Fibroblast of skin of back (primary cell): ENCODE measurements at regions not wholly inside any gene's neighbourhood (a gene's known extent, or its start where the extent isn't known, plus 50 kb on each side); places are given as distances from the start of the nearest gene placed in this dataset.
A peak's percentile ranks its signal among the peaks of the same experiment; 100 is the strongest.

Source experiments
- DNase-seq: peaks from one replicate; pipeline ENCODE4 v3.0.0-alpha.2; 2013

DNA sequence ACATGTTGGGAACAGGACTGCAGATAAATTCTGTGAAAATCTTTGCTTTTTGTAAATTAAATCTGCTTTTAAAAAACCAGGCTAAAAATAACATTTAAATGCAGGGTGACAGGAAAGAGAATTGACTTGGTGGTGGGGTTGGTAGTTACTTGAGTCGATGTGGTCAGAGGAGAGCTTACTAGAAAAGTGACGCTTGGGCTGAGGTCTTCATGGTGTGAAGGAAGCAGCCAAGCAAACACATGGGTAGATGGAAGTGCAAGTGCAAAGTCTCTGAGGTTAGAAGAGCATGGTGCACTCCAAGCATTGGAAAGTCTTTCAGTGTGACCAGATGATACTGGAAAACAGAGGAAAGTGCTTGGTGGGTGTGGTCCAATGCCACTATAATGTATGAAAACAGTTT is 86.4 kb upstream of the THBS1 start:
- DNase-seq = no peak

DNA sequence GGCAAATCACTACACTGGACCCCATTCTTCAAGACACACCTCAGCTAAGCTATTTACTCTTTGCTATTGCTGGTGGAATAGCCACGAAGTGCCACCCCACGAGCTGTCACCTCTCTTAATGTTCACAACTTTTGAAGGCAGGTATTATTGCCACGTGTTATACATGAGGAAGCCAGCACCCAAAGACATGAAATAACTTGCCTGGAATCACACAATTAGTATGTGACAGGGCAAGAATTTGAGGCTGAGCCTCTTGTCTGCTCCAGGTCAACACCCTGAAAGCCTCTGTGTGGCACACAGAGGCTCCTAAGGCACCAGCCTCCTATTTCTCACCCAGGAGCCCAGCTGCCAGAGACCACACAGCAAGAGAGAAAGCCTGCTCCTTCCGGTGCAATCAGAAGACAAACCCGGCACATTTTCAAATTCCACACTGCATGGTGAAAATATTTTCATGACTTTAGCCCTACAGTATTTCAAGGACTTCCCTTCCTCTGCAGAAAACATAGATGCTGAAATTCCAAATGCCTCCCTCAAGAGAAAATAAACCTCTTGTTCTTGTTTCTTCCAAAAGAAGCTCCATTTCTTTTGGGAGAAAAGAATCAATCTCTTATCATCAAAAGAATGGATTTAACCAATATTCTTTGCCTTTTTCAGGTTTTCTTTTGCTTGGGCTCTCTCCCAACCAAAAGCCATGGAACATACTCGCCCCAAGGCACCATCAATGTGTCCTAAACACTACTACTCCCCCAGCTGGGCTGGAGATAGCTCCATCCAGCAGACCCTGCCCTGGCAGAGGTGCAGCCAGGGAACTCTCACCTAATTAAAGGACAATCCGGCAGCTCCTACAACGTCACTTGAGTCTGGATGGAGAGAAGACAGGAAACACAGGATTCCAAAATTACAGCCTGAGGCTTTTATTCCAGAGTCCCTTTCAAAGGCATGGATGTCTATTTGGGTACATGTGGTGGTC is 84.7 kb upstream of the THBS1 start:
- DNase-seq = peak; percentile 87

DNA sequence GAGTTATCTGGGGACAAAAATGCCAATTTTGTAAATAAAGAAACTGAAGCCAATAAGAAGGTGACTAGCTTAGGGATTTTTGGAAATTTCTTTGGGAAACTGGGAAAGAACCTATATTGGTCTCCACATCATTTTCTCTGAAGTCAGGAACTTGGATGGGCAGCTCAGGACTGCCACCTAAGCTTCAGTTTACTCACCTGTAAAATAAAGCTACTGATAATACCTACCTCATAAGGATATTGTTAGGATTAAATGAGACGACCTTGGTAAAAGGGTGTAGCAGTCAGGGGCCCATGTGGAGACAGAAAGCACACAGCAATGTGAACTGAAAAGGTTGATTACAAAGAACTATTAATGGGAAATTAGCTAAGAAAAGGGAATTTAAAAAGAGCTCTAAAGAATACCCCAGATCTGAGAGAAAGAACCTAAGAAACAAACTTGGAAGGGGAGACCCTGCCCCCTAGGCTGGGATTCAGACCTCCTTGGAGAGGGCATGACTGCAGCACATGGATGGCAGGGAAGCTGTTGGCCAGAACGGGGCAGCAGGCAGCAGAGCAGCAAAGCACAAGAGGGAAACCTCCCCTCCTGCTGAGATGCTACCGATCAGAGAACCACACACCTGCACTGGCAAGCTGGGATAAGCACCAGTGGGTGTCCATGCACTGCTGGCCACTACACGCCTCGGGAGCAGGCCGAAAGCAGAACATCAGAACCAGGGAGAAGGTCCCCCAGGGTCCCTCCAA is 83.7 kb upstream of the THBS1 start:
- no peak for DNase-seq

DNA sequence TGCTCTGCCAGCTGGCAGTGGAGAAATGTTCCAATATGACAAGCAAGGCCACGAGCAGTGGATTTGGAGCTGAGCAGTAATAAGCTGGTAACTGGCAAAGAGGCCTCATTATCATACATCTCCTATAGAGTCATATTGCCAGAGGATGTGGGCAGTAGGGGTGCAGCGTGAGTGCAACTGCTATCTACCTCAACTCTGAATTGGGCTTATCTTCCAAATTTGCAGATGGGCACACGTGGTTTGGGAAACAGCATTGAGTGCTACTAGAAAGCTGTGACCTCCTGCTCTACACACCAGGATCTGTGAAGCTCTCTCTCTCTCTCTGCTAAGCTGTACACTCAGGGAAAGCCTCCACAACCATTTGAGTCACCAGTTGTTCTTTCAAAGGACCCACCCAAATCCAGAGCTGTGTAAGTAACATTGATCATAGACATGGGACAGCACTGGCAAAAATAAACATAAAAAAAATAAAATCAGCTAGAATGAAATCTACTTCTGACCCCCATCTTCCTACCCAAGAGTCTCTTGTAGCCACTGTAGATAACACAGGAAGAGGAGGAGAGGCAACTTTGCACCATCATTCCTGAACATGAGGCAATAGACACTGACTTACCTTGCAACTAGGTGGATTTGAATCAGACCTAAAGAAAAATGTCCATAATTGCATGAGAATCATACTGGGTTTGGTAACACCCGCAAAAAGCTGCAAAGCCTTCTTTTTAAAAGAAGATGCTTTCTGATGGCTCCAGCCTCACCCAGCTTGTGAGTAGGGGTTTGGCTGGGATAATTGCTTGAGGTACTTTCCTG is 82.9 kb upstream of the THBS1 start:
- peak; percentile 69 for DNase-seq

- DNase-seq = peak; percentile 91
Observed at GRCh38 chr15:39498629-39499028, 82.2 kb upstream of the THBS1 start.

DNA sequence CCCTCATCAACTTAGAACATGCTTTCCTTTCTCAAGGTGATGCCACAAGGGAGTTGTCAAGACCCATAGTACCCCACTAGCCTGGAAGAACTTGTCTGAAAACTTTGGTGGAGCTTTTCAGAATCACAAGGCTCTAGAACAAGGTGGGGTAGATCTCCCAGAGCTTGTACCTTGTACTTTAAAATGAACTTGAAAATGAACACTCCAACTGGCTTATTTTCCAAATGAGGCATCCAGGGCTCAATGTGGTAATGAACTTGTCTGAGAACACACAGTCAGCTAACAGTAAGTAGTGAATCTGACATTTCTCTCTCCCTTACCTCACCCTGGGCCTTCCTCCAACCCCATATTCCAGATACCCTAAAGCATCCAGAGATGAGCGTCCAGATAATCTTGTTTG is 81.8 kb upstream of the THBS1 start:
- DNase-seq = no peak

DNA sequence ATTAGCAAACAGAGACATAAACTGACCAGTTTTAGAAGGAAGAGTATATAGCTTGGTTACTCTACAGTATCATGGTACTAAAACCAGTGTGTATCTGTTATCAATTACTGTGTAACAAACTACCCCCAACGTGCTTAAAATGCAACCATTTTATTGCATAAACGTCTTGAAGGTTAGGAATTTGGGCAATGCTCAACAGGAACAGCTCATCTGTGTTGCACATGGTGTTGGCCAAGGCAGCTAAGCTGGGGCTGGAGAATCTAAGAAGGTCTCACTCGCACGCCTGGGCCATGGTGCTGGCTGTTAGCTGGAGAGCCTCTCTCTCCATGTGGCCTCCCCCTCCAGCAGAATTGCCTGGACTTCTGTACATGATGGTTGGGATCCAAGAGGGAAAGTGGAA is 81.2 kb upstream of the THBS1 start:
- DNase-seq = peak; percentile 32

GRCh38 chr15:39501366-39502081 is 79.4 kb upstream of the THBS1 start:
- DNase-seq = peak; percentile 31

DNA sequence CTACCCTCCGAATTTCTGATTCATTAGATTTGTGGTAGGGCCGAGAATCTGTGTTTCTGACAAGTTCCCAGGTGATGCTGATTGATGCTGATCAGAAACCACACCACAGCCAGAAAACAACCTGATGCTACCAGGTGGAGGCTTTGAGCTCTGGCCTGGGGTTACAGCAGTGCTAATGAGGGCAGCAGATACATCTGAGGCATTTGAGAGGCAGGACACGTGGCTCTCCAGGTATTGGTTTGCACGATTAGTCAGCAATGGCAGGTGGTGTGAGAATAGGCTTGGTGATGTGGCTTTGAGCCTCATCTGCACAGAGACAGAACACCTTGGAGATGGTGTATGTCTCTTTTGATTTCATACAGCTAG is 78.8 kb upstream of the THBS1 start:
- DNase-seq = no peak

- DNase-seq = no peak
Observed at GRCh38 chr15:39502611-39503195, 78.2 kb upstream of the THBS1 start.

DNA sequence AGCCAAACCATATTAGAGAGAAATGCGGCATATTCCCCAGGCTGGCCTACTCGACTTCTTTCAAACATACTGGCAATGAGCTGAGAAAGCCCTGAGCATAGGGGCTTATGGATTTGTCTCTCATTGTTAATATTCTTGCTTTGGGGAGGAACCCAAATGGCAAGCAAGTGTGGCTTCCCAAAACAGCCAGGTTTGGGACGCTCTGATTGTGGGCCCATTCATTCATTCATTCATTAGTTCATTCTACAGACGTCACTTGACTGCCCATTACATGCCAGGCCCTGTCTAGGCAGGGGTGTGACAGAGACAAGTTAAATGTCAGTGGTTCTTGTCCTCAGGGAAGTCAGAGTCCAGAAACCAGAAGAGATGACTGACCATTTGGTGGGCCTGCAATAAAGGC is 77.4 kb upstream of the THBS1 start:
- no peak for DNase-seq

GRCh38 chr15:39504808-39505207 is 76.1 kb upstream of the THBS1 start:
- peak; percentile 91 for DNase-seq

DNA sequence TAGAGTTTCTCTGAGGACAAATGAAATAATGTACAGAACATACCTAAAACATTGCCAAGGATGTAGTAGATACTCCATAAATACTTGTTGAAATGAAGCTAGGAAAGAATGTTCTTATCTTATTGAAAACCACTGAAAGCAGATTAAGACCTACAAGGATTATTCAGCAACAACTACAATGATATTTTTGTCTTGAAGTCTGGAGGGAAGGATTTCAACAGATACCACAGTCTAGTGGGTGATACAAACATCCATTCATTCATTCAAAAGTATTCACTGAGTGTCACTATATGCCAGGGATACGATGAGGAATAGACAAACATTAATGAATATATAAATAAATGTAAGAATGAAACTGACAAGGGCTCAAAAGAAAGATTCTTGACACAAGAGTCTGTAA is 74.7 kb upstream of the THBS1 start:
- peak; percentile 72 for DNase-seq

- DNase-seq = no peak
Observed at GRCh38 chr15:39508536-39508935, 72.3 kb upstream of the THBS1 start.

DNA sequence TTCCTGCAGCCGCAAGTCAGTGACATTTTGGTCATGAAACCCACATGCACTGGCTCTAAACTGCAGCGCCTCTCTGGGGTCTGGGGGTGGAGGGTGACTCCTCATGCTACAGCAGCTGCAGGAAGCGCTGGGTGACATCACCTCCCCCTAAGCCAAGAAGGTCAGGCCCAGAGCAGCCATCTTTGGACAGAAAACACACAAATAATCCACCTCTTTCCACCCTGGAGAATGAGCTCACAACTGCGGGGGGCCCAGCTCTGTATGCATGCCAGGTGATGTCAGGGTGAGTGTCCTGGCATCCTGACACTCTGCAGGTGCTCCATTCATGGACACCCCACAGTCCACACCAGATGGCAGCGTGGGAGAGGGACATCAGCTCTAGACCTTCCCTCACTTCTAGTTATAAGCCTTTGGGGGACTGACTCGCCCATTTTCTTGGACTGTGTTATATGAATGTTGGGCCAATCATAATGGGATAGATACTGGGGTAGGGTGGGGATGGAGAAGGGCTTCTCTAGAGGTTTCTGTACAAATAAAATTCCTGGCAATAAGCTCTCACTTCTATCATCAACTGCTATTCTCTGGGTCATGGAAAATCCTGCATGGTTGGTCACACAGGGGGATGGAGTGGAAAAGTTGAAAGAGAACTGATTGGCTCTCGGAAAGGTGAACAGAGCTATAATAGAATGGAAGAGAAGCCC is 70.7 kb upstream of the THBS1 start:
- no peak for DNase-seq

GRCh38 chr15:39511000-39511915 is 69.6 kb upstream of the THBS1 start:
- peak; percentile 91 for DNase-seq

- DNase-seq = peak; percentile 84
Observed at GRCh38 chr15:39511916-39512260, 69.0 kb upstream of the THBS1 start.

- DNase-seq = no peak
Observed at GRCh38 chr15:39512643-39513042, 68.2 kb upstream of the THBS1 start.

DNA sequence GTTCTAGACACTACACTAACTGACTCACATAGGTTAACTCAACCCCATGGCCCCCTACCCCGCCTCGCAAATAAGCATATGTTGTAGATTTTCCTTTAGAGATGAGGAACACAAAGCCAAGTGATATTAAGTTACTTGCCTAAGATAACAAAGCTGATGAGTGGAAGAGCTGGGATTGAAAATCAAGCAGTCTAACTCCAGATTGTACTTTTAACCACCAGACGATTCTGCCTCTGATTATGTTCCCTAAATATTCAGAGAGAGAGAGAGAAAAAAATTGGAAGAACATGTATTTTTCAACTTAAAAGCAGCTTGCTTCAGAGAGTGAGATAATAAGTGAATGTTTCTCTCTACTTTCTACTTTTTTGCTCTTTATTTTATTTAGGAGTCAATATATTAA is 66.9 kb upstream of the THBS1 start:
- DNase-seq = no peak

- DNase-seq = no peak
Observed at GRCh38 chr15:39514933-39515332, 65.9 kb upstream of the THBS1 start.
